ENCODE measurements at regions not wholly inside any gene's neighbourhood (a gene's known extent, or its start where the extent isn't known, plus 50 kb on each side); places are given as distances from the start of the nearest gene placed in this dataset.

GRCh38 chr10:15462253-15462897, 91.3 kb upstream of the FAM171A1 start:
- DNase-seq (ENCODE audit: low spot score): no peak

DNA sequence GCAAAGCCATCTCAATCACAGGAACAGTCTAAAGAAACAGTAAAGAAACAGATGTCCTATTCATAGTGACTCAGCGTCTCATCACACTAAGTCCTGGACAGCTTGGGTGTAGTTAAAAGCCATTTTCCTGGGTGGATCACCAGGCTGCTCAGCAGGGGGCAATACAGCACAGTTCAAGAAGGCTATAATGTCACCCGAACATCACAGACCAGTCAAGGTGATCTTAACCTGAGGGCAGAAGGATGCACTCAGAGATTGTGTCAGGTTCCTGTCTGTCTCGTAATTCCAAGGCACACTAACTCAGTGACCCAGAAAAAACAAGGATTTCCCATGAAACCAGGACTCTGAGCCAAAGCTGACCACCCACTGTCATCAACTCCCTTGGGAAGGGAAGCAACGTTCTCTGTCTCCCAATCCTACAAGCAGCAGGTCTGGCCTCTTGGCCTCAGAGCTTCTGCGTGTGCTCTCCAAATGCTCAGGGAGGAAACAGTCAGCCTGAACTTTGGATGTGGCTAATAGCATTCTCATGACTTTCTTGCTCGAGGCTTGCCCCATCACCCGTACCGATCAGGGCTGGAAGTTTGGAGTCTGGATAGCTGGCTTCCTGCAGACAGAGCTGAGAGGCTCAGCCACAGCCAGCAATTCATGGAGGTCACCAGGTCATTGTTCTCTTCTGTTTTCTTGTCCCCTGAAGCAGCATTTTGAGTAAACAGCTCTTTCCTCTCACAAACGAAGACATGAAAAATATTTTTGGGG, 90.4 kb upstream of the FAM171A1 start:
- DNase-seq (ENCODE audit: low spot score): peak; percentile 64

DNA sequence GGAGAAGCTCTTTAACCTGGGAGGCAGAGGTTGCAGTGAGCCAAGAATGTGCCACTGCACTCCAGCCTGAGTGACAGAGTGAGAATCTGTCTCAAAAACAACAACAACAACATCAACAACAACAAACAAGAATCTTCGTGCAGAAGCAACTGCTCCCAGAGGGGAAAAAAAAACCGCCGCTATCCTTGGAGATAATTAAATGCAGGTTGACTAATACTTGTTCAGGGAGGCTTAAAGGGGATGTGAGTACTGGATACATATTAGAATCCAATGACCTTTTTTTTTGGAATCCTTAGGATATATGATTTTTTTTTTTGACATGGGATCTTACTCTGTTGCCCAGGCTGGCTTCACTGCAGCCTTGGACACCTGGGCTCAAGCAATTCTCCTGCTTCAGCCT, 89.6 kb upstream of the FAM171A1 start:
- no peak for DNase-seq (ENCODE audit: low spot score)

- no peak for DNase-seq (ENCODE audit: low spot score)
Observed at GRCh38 chr10:15459218-15459617, 88.1 kb upstream of the FAM171A1 start.

DNA sequence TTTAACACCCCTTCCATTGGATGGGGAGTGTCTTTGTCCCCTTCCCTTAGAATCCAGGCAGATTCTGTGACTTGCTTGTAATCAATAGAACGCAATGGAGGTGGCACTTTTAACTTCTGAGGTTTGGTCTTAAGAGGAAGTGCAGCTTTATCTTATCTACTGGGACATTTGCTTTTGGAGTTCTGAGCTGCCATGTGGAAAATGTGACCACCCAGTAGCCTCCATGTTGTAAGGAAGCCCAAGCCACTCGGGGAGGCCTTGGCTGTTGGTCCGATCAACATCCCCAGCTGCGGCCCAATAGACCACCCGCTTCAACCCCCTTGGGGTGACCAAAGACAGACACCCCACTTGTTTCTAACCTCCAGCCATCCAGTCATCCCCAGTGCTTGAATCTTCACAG, 86.3 kb upstream of the FAM171A1 start:
- DNase-seq (ENCODE audit: low spot score): no peak

- DNase-seq (ENCODE audit: low spot score): no peak
Observed at GRCh38 chr10:15455456-15455855, 84.4 kb upstream of the FAM171A1 start.

GRCh38 chr10:15453926-15454325, 82.8 kb upstream of the FAM171A1 start:
- no peak for DNase-seq (ENCODE audit: low spot score)

DNA sequence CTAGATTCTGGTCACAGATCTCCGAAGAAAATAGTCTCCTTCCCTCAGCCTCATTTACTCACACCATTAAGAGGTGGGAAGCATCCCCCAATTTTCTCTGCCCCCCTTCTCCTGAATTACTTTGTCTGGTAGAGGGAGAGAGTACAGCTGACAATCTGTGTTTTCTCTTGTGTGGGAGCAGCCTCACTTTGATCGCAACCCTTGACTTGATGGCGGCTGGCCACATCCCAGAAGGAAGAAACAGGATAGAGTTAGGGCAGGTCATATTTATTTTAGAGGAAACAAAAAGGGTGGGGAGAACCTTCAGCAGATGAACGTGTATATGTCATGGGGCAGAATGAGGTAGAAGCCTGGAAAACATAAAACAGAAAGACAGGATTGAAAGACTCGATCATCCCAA, 82.4 kb upstream of the FAM171A1 start:
- DNase-seq (ENCODE audit: low spot score): no peak

DNA sequence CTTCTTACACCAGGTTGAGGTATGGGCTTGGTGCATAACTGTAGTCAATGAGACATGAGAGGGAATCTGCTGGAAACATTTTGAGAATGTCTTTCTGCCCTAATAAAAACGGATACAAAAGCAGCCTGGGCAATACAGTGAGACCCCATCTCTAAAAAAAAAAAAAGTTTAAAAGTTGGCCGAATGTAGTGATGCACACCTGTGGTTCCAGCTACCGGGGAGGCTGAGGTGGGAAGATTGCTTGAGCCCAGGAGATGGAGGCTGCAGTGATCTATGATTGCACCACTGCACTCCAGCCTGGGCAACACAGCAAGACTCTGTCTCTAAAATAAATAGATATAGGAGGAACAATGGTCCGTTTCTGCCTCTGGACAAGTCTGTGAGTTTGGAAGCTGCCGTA, 81.5 kb upstream of the FAM171A1 start:
- DNase-seq (ENCODE audit: low spot score): no peak

DNA sequence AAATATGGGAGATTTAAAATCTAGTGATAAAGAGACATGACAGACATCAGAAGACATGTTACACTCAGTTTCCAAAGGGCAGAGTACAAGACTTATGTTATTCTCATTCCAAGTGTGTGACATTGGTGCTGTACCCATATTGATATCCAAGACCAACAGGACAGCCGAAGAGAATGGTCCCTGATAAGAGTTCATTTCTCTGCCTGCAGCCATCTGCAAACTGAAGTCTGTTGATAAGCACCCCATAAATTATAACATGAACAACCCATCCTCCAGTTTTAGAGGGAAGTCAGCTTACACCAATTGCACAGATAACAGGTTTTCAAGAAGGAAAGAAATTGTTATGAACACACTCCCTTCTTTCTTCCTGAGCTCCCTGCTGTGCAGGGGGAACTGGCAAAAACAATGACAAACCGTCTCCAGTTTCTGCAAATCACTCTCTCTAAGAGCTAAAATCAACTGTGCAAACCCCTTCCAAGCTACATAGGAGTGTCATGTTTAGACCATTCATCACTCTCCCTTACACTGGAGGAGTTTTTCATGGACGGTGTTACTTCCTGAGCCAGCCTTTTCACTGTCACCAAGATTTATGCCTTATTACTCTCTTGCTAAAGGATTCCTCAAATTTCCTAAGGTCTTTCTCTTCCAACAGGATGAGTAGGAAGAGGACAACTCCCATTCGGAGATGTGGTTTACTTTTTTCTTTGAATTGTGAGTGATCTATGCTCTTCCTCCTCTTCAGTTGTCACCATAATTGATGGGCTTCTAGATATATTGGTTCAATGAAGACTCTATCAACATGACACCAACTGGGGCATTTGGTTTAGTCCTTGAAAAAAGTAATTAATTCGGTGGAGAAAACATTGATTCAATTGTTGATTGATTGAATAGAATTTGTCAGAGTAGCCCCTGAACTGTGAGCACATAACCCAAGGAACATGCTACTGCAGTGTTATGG, 80.3 kb upstream of the FAM171A1 start:
- no peak for DNase-seq (ENCODE audit: low spot score)

DNA sequence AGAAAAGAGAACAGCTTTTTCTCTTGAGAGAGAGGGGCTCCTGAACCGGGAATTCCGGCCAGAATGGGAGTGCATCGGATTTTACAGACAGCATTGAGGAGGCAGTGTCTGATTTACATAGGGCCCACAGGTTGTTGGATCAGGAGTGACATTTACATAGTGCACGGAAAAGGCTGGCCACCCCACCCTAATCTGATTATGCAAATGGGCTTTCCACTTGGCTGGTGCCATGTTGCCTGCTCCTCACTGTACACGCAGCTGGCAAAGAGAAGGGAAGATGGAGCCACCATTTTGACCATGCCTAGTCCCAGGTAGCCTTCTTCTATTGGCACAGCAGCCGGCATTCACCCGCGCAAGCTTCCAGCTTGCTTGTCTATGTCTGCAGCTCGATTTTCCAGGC, 77.5 kb upstream of the FAM171A1 start:
- no peak for DNase-seq (ENCODE audit: low spot score)

DNA sequence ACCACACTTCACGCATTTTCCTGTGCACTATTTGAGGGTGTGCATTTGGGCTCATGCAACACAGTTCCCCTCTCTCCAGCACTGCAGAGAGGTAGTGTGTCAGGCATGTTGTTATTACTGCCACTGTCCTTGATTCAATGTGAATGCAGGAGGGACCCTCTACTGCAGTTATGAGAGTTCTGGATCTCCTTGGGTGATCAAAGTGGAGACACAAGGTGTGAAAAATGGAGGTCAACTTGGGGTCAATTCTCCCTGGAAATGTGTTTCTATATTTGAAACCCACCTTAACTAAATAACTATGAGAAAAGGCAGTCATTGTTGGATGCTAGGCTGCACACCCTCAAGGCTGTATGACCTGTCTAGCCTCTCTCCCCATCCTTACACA, 73.9 kb upstream of the FAM171A1 start:
- DNase-seq (ENCODE audit: low spot score): no peak

DNA sequence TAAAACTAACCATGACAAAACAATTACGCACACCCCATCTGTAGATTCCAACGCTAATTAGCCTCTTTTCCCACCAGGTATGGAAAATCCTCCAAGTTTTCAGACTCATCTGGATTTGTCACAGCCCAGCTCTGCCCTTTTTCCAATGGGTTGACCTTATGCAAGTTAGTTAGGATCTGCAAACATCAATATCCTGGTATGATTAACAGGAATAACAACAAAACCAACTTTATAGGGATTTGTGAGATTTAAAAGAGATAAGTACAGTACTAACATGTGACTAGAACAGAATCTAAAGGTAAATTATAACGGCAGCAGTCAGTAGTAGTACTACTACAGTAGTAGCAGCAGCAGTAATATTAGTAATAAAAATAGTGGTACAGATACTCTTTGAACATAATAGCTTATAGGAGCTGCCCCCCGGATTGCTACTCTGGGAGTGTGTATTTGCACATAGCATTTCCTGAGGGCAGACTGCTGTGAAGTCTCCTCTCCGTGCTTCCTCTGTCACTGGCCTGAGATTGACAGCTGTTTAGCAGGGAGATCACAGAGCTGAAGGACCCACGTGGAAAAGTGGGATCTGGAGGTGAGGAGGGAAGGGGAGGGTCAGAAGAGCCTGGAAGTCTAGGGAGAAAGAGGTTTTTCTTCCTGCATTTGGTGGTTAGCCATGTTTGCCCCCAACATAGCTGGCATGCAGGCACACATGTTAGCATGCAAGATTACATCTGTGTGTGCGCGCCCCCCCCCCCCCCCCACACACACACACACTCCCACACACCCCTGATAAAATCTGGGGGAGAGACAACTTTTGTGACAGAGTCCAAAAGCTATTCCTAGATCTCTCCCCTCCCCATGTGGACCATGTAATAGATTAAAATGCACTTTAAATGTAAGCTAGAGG, 73.3 kb upstream of the FAM171A1 start:
- DNase-seq (ENCODE audit: low spot score): no peak

DNA sequence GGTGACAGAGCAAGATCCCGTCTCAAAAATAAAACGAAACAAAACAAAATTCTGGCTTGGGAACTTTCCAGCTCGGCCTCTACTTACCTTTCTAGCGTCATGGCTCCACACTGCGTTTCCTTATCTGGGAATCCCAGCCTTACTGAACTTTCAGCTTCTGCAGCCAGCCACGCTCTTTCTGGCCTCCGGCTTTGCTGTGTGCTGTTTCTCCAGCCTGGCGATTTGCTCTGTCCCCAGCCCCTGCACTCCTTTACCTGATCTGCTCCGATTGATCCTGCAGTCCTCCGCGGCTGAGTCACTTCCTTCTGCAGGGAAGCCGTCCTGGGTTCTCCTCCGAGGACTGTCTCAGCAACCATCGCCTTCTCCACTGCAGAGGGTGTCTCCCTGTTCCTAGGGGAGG, 71.0 kb upstream of the FAM171A1 start:
- DNase-seq (ENCODE audit: low spot score): no peak

GRCh38 chr10:15440204-15440711, 69.2 kb upstream of the FAM171A1 start:
- DNase-seq (ENCODE audit: low spot score): no peak

DNA sequence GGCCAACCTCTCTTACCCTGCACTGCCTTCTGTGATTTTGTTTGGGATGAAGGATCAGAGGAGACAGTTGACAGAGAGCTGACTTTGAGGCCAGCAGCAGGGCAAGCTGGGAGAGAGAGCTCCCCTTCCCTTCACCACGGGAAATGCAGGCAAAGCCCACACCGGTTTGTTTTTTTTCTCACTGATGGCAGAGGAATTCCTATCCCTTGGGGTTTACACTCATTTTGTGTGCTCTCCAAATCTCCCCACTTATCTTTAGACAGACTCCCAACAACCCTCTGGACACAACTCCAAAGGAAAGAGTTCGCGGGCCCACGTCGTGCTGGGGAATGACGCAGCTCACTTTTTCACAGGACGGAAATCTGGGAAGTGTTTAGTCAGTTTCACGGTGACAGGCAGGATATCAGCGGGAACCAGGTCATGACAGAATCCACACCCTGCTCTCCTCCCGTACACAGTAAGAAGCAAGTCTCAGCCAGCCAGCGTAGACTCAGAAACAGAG, 68.3 kb upstream of the FAM171A1 start:
- DNase-seq (ENCODE audit: low spot score): peak; percentile 43

DNA sequence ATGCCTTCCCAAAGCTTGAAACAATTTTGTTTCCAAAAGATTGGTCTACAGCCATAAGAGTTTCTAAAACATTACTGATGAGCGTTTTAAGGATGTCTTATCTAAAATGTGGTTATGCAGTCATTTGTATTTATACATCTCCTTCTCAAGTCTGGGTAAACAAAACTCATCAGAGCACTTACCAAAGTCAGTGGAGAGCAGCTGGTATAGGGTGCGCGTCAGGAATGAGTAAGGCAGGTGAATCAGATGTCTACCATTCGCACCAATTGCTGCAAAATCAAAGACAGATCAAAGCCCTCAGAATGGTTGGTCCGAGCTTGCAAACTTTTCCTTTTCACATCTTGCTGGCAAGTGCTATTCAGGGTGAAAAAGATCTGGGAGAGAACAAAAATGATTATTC, 65.6 kb upstream of the FAM171A1 start:
- DNase-seq (ENCODE audit: low spot score): no peak

DNA sequence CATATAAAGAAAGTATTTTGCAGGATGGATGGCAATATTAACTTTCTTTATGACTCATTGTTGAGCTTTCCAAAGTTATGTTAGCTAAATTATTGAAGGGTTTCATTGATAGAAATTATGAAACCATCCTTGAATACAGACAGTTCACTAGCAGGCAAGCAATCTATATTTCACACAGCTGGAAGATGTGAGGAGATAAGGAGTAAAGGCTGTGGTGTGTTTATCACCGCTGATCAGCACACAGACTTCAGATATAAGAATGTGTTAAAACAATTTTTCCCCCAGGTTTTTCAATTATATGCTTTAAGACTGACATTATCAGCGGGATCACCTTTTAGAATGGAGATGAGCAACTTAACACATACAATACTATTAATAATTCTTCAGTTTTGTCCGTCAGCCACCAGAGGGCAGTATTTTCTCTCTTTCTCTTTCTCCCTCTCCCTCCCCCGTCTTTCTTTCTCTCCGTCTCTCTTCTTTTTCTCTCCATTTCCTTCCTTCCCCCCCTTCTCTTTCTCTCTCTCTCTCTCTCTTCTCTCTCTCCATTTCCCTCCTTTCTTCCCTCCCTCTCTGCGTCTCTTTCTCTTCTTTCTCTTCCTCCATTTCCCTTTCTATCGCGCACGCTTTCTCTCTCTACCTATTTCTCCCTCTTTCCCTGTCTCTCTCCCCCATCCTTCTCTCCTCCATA, 62.9 kb upstream of the FAM171A1 start:
- DNase-seq (ENCODE audit: low spot score): peak; percentile 40

GRCh38 chr10:15432266-15432665, 61.2 kb upstream of the FAM171A1 start:
- DNase-seq (ENCODE audit: low spot score): no peak

DNA sequence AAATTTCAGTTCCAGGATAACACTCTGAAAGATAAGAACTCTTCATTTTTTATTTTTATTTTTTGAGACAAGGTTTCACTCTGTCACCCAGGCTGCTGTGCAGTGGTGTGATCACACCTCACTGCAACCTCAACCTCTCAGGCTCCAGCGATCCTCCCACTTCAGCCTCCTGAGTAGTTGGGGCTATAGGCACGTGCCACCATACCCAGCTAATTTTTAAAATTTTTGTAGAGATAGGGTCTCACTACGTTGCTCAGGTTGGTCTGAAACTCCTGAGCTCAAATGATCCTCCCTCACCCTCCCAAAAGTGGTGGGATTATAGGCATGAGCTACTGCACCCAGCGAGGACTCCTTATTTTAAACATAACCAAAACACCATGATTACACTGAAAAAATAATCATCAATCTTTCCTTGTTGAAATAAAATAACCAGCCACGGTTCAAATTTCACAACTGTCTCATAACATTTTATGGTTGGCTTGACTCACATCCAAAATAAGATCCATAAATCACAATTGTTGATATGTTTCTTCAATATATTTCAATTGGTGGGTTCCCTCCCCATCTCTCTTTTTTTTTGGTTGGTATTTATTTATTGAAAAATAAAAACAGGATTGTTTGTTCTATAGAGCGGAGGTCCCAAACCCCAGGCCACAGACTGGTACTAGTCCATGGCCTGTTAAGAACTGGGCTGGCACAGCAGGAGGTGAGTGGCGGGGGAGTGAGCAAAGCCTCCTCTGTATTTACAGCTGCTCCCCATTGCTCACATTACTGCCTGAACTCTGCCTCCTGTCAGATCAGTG, 60.1 kb upstream of the FAM171A1 start:
- no peak for DNase-seq (ENCODE audit: low spot score)
